EL (cell line): ENCODE measurements at regions not wholly inside any gene's neighbourhood (a gene's known extent, or its start where the extent isn't known, plus 50 kb on each side); places are given as distances from the start of the nearest gene placed in this dataset.
A peak's percentile ranks its signal among the peaks of the same experiment; 100 is the strongest.
"Not testable (repeated sequence)": the region's sequence is repeated elsewhere in the genome, so short reads cannot be mapped to it uniquely, and the experiment has no call there.

Experiments
- DNase-seq: peaks from one replicate; pipeline ENCODE4 v3.0.0-alpha.2; 2016

DNA sequence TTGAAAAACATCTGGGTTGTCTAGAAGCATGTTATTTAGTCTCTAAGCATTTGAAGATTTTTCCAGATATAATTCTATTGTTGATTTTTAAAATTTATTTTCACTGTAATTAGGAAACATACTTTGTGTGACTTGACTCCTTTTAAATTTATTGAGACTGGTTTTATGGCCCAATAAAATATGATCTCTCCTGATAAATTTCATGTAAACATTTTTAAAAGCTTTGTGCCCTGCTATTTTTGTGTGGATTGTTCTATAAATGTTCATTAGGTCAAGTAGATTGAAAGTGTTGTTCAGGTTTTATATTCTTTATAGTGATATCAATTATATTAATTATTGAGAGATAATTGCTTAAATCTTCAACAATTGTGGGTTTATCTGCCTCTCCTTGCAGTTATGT is 105.4 kb downstream of the RFX6 start:
- no peak for DNase-seq

- no peak for DNase-seq
These were observed 106.3 kb downstream of the RFX6 start for GRCh38 chr6:116983375-116983774.

- DNase-seq = no peak
These were observed 109.8 kb downstream of the RFX6 start for GRCh38 chr6:116986819-116987218.

DNA sequence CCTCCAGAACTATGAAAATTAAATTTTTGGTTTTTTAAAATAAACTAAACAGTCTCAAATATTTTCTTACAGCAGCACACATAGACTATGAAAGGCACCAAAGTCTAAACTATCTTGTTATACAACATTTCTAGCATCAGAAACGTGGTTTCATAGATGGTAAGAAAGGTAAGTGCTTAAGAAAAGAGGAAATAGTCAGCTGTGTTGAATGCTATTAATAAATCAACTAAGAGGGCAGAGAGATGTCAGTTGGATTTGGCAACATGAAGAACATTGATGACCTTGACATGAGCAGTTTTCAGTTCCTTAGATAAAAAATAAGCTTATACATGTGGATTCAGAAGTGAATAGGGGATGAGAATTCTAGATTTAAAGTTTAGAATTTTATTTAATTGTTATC is 113.6 kb downstream of the RFX6 start:
- no peak for DNase-seq

DNA sequence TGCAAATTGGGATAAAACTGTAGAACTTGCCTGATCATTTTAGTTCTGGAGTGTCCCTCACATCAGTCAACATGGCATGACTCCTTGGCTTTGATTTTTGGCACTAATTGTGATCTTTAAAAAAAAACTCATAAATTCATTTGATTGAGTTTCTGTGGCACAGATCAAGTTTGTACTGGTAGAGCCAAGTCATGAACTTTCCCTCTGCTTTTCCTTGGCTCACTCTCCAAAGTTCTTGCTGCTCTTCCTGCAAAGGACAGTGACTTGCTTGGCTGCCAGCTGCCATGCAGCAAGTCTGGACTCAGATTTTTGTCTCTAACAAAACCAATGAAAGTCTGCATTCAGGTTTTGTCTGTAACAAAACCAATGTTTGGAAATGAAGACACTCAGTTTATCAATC is 115.5 kb downstream of the RFX6 start:
- DNase-seq = no peak

DNA sequence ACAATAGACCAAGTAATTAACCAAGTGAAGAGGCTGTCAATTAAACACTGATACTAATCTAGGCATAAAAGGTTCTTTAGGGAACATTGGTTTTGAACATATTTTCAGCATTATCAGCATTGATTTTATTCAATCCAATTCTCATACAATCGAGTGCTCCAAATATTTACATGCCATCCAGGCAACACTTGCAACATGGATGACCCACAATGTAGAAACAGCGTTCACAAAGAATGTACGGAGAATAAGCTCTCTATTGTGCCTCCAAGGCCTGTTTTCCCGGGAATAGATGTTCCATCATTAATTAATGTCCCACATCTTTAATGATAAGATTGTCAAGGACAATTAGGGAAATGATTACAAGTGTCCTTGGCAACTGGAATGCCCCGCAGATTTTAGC is 117.4 kb downstream of the RFX6 start:
- no peak for DNase-seq

DNA sequence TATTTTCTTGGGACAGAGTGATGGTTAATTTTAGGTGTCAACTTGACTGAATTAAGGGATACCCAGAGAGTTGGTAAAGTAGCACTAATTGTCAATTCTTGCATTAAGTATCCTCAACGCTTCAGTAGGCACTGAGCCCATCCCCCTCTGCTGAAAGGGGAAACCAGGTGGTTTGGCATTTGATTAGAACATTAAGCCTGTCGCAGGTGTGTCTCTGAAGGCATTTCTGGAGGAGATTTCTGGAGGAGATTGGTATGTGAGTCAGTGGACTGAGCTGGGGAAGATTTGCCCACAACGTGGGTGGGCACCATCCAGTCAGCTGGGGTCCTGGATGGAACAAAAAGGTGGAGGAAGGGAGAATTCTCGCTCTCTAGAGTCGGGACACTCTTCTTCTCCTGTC is 119.8 kb downstream of the RFX6 start:
- no peak for DNase-seq

GRCh38 chr6:116997496-116997895 is 120.5 kb downstream of the RFX6 start:
- no peak for DNase-seq

GRCh38 chr6:117007659-117008058 is 130.6 kb downstream of the RFX6 start:
- no peak for DNase-seq

DNA sequence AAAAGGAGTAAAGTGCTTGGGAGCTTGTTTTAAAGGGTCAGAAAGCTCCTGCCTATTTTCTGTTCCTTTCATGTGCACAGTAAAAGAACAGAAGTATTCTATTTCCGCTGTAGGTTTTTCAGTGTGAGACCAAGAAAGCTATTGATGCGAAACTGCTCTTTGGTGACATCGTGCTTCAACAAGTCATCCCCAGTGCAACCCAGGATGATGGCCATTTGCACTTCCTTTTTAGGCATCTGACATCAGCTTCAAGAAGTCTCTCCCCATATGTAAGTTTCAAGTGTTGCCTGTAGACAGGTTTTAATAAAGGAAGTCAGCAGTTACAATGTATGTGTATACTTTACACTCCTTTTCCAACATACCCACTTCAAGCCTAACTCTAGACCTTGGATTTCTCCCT is 131.6 kb downstream of the RFX6 start:
- DNase-seq = no peak

- not testable (repeated sequence) for DNase-seq
These were observed 137.8 kb downstream of the RFX6 start for GRCh38 chr6:117014641-117015473.

- DNase-seq = not testable (repeated sequence)
These were observed 138.4 kb downstream of the RFX6 start for GRCh38 chr6:117015474-117015804.

- peak; percentile 60 for DNase-seq
These were observed 141.7 kb downstream of the RFX6 start for GRCh38 chr6:117018771-117019170.

DNA sequence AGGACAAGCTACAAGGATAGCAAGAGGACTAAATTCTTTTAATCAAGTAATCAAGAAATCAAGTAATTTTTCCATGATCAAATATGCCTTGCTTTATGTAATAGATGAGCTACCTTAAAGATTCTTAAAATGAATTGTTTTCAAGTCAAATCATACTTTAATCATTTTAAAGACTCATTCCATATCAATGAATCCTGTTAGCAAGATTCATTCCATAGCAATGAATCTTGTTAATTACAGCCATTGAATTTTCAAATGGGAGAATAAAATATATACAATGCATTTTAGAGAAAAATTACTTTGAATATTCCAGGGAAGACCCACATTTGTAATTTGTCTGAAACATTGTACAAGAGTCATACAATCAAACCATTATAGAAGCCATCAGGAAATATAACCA is 145.7 kb downstream of the RFX6 start:
- peak; percentile 18 for DNase-seq

GRCh38 chr6:117025310-117025709 is 148.3 kb downstream of the RFX6 start:
- no peak for DNase-seq

DNA sequence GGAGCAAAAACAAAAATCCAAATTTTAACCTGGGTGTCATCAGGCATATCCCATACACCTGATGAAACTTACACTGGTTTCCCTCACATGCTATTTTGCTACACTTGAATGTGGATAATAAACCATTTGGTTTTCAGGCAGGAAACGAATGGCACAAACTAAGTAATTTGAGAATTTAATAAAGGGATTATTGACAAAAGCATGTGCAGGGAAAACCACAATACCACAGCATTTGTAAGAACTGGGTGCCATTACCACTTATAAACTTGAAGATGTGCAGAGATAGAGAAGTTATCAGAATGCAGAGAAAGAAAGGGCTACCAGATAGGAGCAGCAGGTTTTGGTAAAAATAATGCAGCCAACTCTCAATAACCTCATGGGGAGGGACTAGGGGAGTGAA is 151.2 kb downstream of the RFX6 start:
- no peak for DNase-seq

- DNase-seq = no peak
These were observed 157.5 kb downstream of the RFX6 start for GRCh38 chr6:117034547-117034946.

DNA sequence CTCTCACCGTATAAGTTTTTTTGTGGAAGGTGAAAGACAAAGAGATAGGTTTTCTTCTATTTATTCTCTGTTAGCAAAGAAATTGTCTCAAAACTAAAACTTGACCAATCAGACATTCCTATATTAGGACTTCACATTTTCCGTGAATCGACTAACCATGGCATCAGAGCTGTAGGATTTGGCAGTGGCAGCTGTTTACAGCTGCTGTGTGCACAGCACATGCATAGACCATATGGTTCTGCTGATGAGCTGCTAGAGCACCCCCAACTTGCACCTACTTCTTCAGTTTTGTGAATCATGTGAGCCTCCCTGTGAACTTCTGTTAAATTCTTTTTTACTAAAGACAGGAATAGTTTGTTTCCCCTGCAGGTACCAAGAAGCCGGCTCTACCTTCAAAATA is 157.9 kb downstream of the RFX6 start:
- DNase-seq = no peak

GRCh38 chr6:117050301-117050700 is 173.3 kb downstream of the RFX6 start:
- no peak for DNase-seq

DNA sequence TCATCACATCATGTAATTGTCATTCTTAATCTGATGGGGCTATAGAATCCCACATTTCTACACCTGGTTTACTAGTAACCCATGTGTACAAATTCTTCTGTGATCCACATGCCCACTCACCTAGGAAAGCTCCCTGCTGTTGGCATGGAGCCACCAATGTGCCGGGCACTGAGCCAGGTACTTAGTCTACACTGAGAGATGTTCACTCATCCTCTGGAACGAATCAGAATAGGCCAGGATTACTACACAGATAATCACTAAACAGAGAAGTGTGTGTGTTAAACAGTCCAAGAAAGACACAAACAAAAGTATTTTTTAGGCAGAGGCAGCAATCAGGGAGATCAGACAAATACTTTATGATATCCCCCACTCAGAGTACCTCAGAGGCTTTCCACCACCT is 193.2 kb upstream of the VGLL2 start:
- DNase-seq = peak; percentile 1

GRCh38 chr6:117072781-117073180 is 192.6 kb upstream of the VGLL2 start:
- no peak for DNase-seq

DNA sequence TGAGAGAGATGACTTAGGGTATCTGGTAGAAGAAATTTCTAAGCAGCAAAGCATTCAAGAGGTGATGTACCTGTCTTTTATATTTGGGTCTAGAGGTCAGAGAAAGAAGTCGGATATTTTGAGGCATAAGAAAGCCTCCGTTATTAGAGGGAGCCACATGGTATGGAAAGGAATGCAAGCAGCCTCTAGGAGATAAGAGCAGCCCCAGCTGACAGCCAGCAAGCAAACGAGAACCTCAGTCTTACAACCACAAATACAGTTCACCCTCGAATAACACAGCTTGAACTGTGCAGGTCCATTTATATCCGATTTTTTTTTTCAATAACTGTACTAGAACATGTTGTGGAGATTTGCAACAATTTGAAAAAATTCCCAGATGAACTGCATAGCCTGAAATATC is 190.7 kb upstream of the VGLL2 start:
- DNase-seq = no peak

DNA sequence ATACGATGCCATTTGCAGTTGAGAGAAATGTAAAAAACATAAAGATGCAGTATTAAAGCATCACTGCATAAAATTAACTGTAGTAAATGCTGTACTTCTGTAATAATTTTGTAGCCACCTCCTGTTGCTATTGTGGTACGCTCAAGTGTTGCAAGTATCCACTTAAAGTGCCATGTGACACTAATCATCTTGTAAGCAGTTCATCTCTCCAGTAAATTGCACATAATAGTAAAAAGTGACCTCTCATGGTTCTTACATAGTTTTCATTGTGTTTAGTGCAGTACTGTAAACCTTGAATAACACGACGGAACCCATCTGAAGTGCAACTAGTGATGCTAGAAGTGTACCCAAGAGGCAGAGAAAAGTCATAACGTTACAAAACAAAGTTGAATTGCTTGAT is 190.1 kb upstream of the VGLL2 start:
- no peak for DNase-seq

DNA sequence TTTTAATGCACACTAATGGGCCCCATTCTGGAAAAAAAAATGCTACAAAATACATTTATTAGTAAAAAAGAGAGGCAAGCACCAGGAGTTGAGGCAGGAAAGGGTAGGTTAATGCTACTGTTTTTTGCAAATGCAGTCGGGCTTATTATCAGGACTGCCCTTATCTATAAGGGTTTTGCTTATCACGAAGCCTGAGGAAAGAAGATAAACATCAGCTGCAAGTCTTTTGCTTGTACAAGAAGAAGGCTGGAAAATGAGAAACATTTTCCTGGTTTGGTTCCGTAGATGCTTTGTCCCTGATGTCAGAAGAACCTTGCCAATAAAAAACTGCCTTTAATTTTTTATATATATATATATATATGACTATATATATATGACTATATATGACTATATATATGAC is 189.3 kb upstream of the VGLL2 start:
- DNase-seq = no peak

DNA sequence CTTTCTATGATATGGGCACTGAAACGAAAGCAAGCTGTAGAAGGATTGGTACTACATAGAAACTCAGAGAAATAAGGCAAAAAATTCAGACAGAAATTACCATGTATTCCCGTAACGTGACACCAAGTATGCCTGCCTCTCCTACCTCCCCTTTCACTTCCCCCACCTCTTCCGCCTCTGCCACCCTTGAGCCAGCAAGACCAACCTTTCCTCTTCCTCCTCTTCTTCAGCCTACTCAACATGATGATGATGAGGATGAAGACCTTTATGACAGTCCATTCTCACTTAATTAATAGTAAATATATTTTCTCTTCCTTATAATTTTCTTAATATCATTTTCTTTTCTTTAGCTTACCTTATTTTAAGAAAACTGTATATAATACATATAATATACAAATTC is 188.1 kb upstream of the VGLL2 start:
- no peak for DNase-seq
